GM12891 (cell line): ENCODE measurements at regions not wholly inside any gene's neighbourhood (a gene's known extent, or its start where the extent isn't known, plus 50 kb on each side); places are given as distances from the start of the nearest gene placed in this dataset.

ENCODE experiments used
- DNase-seq: peaks from one replicate; pipeline ENCODE4 v3.0.0; 2011; ENCODE audit warnings: low spot score; ENCODE audit not compliant: insufficient read length
- FAIRE-seq: peaks from 2 replicates; lab custom pipeline; 2011; peaks lifted over from hg19 to GRCh38; lab: Jason Lieb, UNC
- PAX5 ChIP-seq: IDR thresholded peaks from 2 replicates; pipeline ENCODE4 v1.6.1; 2011; ENCODE audit warnings: low read length, moderate library complexity, mild to moderate bottlenecking; ENCODE audit not compliant: insufficient read depth, severe bottlenecking
- POLR2A ChIP-seq: IDR thresholded peaks from 2 replicates; pipeline ENCODE4 v1.6.1; 2011; ENCODE audit warnings: low read depth, low read length, control low read depth
- POLR2AphosphoS5 ChIP-seq: IDR thresholded peaks from 2 replicates; pipeline ENCODE4 v1.6.1; 2011; ENCODE audit warnings: low read depth, low read length, control low read depth
- POU2F2 ChIP-seq: IDR thresholded peaks from 2 replicates; pipeline ENCODE4 v1.6.1; 2011; ENCODE audit warnings: low read depth, mild to moderate bottlenecking, control low read depth, low read length, moderate library complexity
- SPI1 ChIP-seq: IDR thresholded peaks from 2 replicates; pipeline ENCODE4 v1.6.1; 2011; ENCODE audit warnings: low read depth, low read length, control low read depth
- TAF1 ChIP-seq: IDR thresholded peaks from 2 replicates; pipeline ENCODE4 v1.6.1; 2011; ENCODE audit warnings: low read depth, low read length, control low read depth

GRCh38 chr9:103364753-103365152 lies 369.6 kb downstream of the CYLC2 start:
- FAIRE-seq (no peak), DNase-seq (no peak)
- TF ChIP-seq POLR2AphosphoS5 (no peak), POLR2A (no peak), PAX5 (no peak), TAF1 (no peak), SPI1 (no peak), POU2F2 (no peak)

- no peak for DNase-seq
- no peak for FAIRE-seq
- TF ChIP-seq TAF1 (no peak), SPI1 (no peak), POU2F2 (no peak), PAX5 (no peak), POLR2A (no peak), POLR2AphosphoS5 (no peak)
These were observed 376.0 kb downstream of the CYLC2 start for GRCh38 chr9:103371152-103371551.

- FAIRE-seq (no peak), DNase-seq (no peak)
- TF ChIP-seq POLR2A (no peak), POU2F2 (no peak), PAX5 (no peak), POLR2AphosphoS5 (no peak), SPI1 (no peak), TAF1 (no peak)
These were observed 377.7 kb downstream of the CYLC2 start for GRCh38 chr9:103372828-103373227.

- DNase-seq = no peak
- TF ChIP-seq POLR2A = no peak
- no peak for TF ChIP-seq POU2F2
- TF ChIP-seq POLR2AphosphoS5 = no peak
- no peak for TF ChIP-seq TAF1
- TF ChIP-seq SPI1 = no peak
- no peak for TF ChIP-seq PAX5
- no peak for FAIRE-seq
These were observed 382.5 kb downstream of the CYLC2 start for GRCh38 chr9:103377667-103378066.

GRCh38 chr9:103397868-103398600 lies 402.9 kb downstream of the CYLC2 start:
- FAIRE-seq (peak; percentile 89), DNase-seq (no peak)
- TF ChIP-seq SPI1 (no peak), POLR2A (no peak), PAX5 (no peak), POLR2AphosphoS5 (no peak), TAF1 (no peak), POU2F2 (no peak)

GRCh38 chr9:103399535-103399934 lies 404.4 kb downstream of the CYLC2 start:
- FAIRE-seq (no peak), DNase-seq (no peak)
- TF ChIP-seq POU2F2 = no peak

- no peak for DNase-seq
- TF ChIP-seq TAF1 (no peak), POLR2AphosphoS5 (no peak), POLR2A (no peak), POU2F2 (no peak), SPI1 (no peak), PAX5 (no peak)
- FAIRE-seq = no peak
These were observed 412.1 kb downstream of the CYLC2 start for GRCh38 chr9:103407260-103407659.

GRCh38 chr9:103410059-103410458 lies 414.9 kb downstream of the CYLC2 start:
- TF ChIP-seq POLR2A (no peak), TAF1 (no peak), POLR2AphosphoS5 (no peak), SPI1 (no peak), PAX5 (no peak), POU2F2 (no peak)
- DNase-seq (no peak), FAIRE-seq (no peak)

- no peak for TF ChIP-seq POLR2A
- no peak for TF ChIP-seq TAF1
- no peak for TF ChIP-seq POU2F2
- no peak for TF ChIP-seq POLR2AphosphoS5
- TF ChIP-seq PAX5 = no peak
- TF ChIP-seq SPI1 = no peak
- DNase-seq = no peak
- no peak for FAIRE-seq
These were observed 432.6 kb downstream of the CYLC2 start for GRCh38 chr9:103427696-103428095.

- DNase-seq (no peak), FAIRE-seq (no peak)
- no peak for TF ChIP-seq SPI1
- no peak for TF ChIP-seq POLR2AphosphoS5
These were observed 435.3 kb downstream of the CYLC2 start for GRCh38 chr9:103430469-103430868.
